SHP77 (cell line): ENCODE measurements at regions not wholly inside any gene's neighbourhood (a gene's known extent, or its start where the extent isn't known, plus 50 kb on each side); places are given as distances from the start of the nearest gene placed in this dataset.
"Not testable (repeated sequence)": the region's sequence is repeated elsewhere in the genome, so short reads cannot be mapped to it uniquely, and the experiment has no call there.

Source experiments
- DNase-seq, 2 experiments: peaks; one replicate each; lab custom pipeline; 2025; lab: John Stamatoyannopoulos, UW

- no peak for DNase-seq
Observed at GRCh38 chr2:13686262-13686661, 946.3 kb upstream of the LRATD1 start.

GRCh38 chr2:13694673-13695072 lies 937.8 kb upstream of the LRATD1 start:
- no peak for DNase-seq

- DNase-seq, result no peak
Observed at GRCh38 chr2:13696601-13697000, 935.9 kb upstream of the LRATD1 start.

GRCh38 chr2:13698847-13699246 lies 933.7 kb upstream of the LRATD1 start:
- DNase-seq, result no peak

- DNase-seq, result not testable (repeated sequence)
Observed at GRCh38 chr2:13699939-13700338, 932.6 kb upstream of the LRATD1 start.

GRCh38 chr2:13711154-13711553 lies 921.4 kb upstream of the LRATD1 start:
- DNase-seq, result no peak

- DNase-seq, result no peak
Observed at GRCh38 chr2:13714466-13714865, 918.1 kb upstream of the LRATD1 start.

- DNase-seq, result no peak
Observed at GRCh38 chr2:13725945-13726344, 906.6 kb upstream of the LRATD1 start.

GRCh38 chr2:13745330-13745729 lies 887.2 kb upstream of the LRATD1 start:
- peak in 1 of 2 experiments; percentile 6 for DNase-seq

GRCh38 chr2:13751955-13752354 lies 880.6 kb upstream of the LRATD1 start:
- no peak for DNase-seq

- no peak for DNase-seq
Observed at GRCh38 chr2:13758412-13758811, 874.1 kb upstream of the LRATD1 start.

GRCh38 chr2:13768274-13768673 lies 864.2 kb upstream of the LRATD1 start:
- DNase-seq, result no peak

GRCh38 chr2:13770279-13770678 lies 862.2 kb upstream of the LRATD1 start:
- DNase-seq, result no peak

- DNase-seq, result peak; percentile 37 to 69
Observed at GRCh38 chr2:13779996-13780395, 852.5 kb upstream of the LRATD1 start.

GRCh38 chr2:13791019-13791547 lies 841.4 kb upstream of the LRATD1 start:
- no peak for DNase-seq

- DNase-seq, result no peak
Observed at GRCh38 chr2:13806539-13806938, 826.0 kb upstream of the LRATD1 start.

- DNase-seq, result no peak
Observed at GRCh38 chr2:13813236-13813635, 819.3 kb upstream of the LRATD1 start.

GRCh38 chr2:13818002-13818401 lies 814.5 kb upstream of the LRATD1 start:
- DNase-seq, result no peak

GRCh38 chr2:13819896-13820295 lies 812.6 kb upstream of the LRATD1 start:
- no peak for DNase-seq

GRCh38 chr2:13821255-13821880 lies 811.1 kb upstream of the LRATD1 start:
- DNase-seq, result no peak

GRCh38 chr2:13822365-13822764 lies 810.2 kb upstream of the LRATD1 start:
- DNase-seq, result no peak

- no peak for DNase-seq
Observed at GRCh38 chr2:13826314-13826853, 806.1 kb upstream of the LRATD1 start.

- DNase-seq, result no peak
Observed at GRCh38 chr2:13858626-13859025, 773.9 kb upstream of the LRATD1 start.

GRCh38 chr2:13868275-13868674 lies 764.2 kb upstream of the LRATD1 start:
- DNase-seq, result not testable (repeated sequence)
